GM12878 (cell line): ENCODE measurements at regions not wholly inside any gene's neighbourhood (a gene's known extent, or its start where the extent isn't known, plus 50 kb on each side); places are given as distances from the start of the nearest gene placed in this dataset.

Experiments used
- ATAC-seq: fragments of 200-7000 bp; cut with Tn5 transposase; 3 replicates; pipeline ENCODE4 v1.9.1; 2020; ENCODE audit warnings: mild to moderate bottlenecking, moderate library complexity
- BruUV-seq: library from RNA; stranded (reverse); fragments of 400-500 nt; replicated peaks from 2 replicates; lab custom pipeline; 2021; lab: Mats Ljungman, UMichigan
- CTCF ChIA-PET: fragments of 300-600 bp; sonication (Branson Sonifier 250); formaldehyde crosslinking; extraction: SDS; loops from one replicate; lab custom pipeline; 2021; ENCODE audit warnings: inconsistent platforms; lab: Yijun Ruan, JAX
- POLR2A ChIA-PET: fragments of 350-600 bp; formaldehyde crosslinking; extraction: SDS; loops from one replicate; lab custom pipeline; 2021; ENCODE audit warnings: inconsistent platforms; lab: Charles Lee
- RAD21 ChIA-PET: fragments of 300-600 bp; sonication (Branson Sonifier 250); formaldehyde crosslinking; loops from one replicate; lab custom pipeline; 2023; ENCODE audit warnings: antibody characterized with exemption; ENCODE audit not compliant: unreplicated experiment; lab: Charles Lee
- SMC1A ChIA-PET: fragments of 300-600 bp; sonication (Branson Sonifier 250); formaldehyde crosslinking; loops from one replicate; lab custom pipeline; 2023; ENCODE audit not compliant: unreplicated experiment, uncharacterized antibody; lab: Charles Lee
- DNase-seq: peaks from one replicate; pipeline ENCODE4 v3.0.0-alpha.2; 2011; ENCODE audit warnings: low read depth, low spot score
- FAIRE-seq: peaks from 3 replicates; lab custom pipeline; 2011; peaks lifted over from hg19 to GRCh38; lab: Jason Lieb, UNC
- H2AFZ ChIP-seq: 2 replicates; pipeline ENCODE4 v1.6.0; 2011; ENCODE audit warnings: low read depth, low read length, control low read depth; ENCODE audit not compliant: control insufficient read depth
- H3K27ac ChIP-seq: 2 replicates; pipeline ENCODE4 v1.5.1; 2011; ENCODE audit warnings: control low read depth; ENCODE audit not compliant: control insufficient read depth, insufficient read depth
- H3K27me3 ChIP-seq, 2 experiments: replicated peaks in 1 of 2; 2 replicates each; pipeline versions ENCODE4 v1.6.0 to v1.6.1; 2011; ENCODE audit warnings: low read length in 1 of 2; ENCODE audit not compliant: control insufficient read depth in 2 of 2, insufficient read depth in 2 of 2
- H3K36me3 ChIP-seq, 2 experiments: 2 replicates each; pipeline ENCODE4 v1.5.1; 2011; ENCODE audit warnings: low read length in 1 of 2; ENCODE audit not compliant: control insufficient read depth in 2 of 2, insufficient read depth in 2 of 2
- H3K4me1 ChIP-seq: 2 replicates; pipeline ENCODE4 v1.6.1; 2011; ENCODE audit warnings: mild to moderate bottlenecking, low read length, moderate library complexity, mixed read lengths; ENCODE audit not compliant: control insufficient read depth, insufficient read depth
- H3K4me2 ChIP-seq: 2 replicates; pipeline ENCODE4 v1.6.0; 2011; ENCODE audit warnings: control low read depth; ENCODE audit not compliant: control insufficient read depth, insufficient read depth
- H3K4me3 ChIP-seq: fragments of 200-600 bp; sonication (generic); 2 replicates; pipeline ENCODE4 v1.5.1; 2016
- H3K79me2 ChIP-seq: 2 replicates; pipeline ENCODE4 v1.6.0; 2011; ENCODE audit warnings: low read length; ENCODE audit not compliant: control insufficient read depth, insufficient read depth
- H3K9ac ChIP-seq: 2 replicates; pipeline ENCODE4 v1.8.0; 2011; ENCODE audit warnings: low read length, control low read depth, mixed read lengths; ENCODE audit not compliant: control insufficient read depth, insufficient read depth
- H3K9me3 ChIP-seq: replicated peaks from 3 replicates; pipeline ENCODE4 v1.5.1; 2011; ENCODE audit warnings: mild to moderate bottlenecking, low read length; ENCODE audit not compliant: control insufficient read depth, insufficient read depth
- H4K20me1 ChIP-seq: 2 replicates; pipeline ENCODE4 v1.6.0; 2011; ENCODE audit not compliant: control insufficient read depth, insufficient read depth
- EED ChIP-seq: sonication (generic); IDR thresholded peaks from 2 replicates; pipeline ENCODE4 v1.6.1; 2016; ENCODE audit warnings: antibody characterized with exemption, low read depth
- EP300 ChIP-seq, 2 experiments: fragments of 150-350 bp in 1 of 2; IDR thresholded peaks; 2 replicates each; pipeline ENCODE4 v1.6.1; 2011 to 2012; ENCODE audit warnings: low read depth in 2 of 2, low read length in 2 of 2, borderline replicate concordance in 1 of 2, improper control_type of control experiment in 1 of 2, inconsistent platforms in 1 of 2; ENCODE audit not compliant: control insufficient read depth in 1 of 2
- FOS ChIP-seq: IDR thresholded peaks from 3 replicates; pipeline ENCODE4 v1.6.1; 2011; ENCODE audit warnings: borderline replicate concordance; ENCODE audit not compliant: insufficient read length; ENCODE audit errors: extremely low read depth
- GATAD2B ChIP-seq: fragments of 450-650 bp; conservative IDR thresholded peaks from 2 replicates; pipeline ENCODE4 v1.6.1; 2017; ENCODE audit warnings: low read depth, mild to moderate bottlenecking, moderate library complexity
- IRF5 ChIP-seq: fragments of 450-650 bp; IDR thresholded peaks from 2 replicates; pipeline ENCODE4 v1.6.1; 2017; ENCODE audit warnings: borderline replicate concordance
- KDM1A ChIP-seq: fragments of 200-600 bp; sonication (generic); IDR thresholded peaks from 2 replicates; pipeline ENCODE4 v1.6.1; 2016; ENCODE audit warnings: borderline replicate concordance
- MTA2 ChIP-seq: fragments of 450-650 bp; IDR thresholded peaks from 2 replicates; pipeline ENCODE4 v1.6.1; 2016; ENCODE audit warnings: low read depth, mild to moderate bottlenecking, moderate library complexity
- NFXL1 ChIP-seq: fragments of 450-650 bp; IDR thresholded peaks from 2 replicates; pipeline ENCODE4 v1.6.1; 2017; ENCODE audit warnings: antibody characterized with exemption, mild to moderate bottlenecking, borderline replicate concordance
- NR2C2 ChIP-seq: IDR thresholded peaks from 2 replicates; pipeline ENCODE4 v1.6.1; 2011; ENCODE audit warnings: borderline replicate concordance, low read depth; ENCODE audit not compliant: control insufficient read depth, insufficient read length
- NRF1 ChIP-seq: conservative IDR thresholded peaks from 2 replicates; pipeline ENCODE4 v1.6.1; 2011; ENCODE audit warnings: mild to moderate bottlenecking, low read depth, low read length, improper control_type of control experiment
- RUNX3 ChIP-seq: IDR thresholded peaks from 2 replicates; pipeline ENCODE4 v1.6.1; 2012; ENCODE audit warnings: low read length, inconsistent platforms
- SMC3 ChIP-seq: IDR thresholded peaks from 2 replicates; pipeline ENCODE4 v1.6.1; 2011; ENCODE audit warnings: low read length, improper control_type of control experiment, borderline replicate concordance
- SP1 ChIP-seq: IDR thresholded peaks from one replicate; pipeline ENCODE4 v1.6.1; 2011; ENCODE audit warnings: low read depth, low read length
- ZBED1 ChIP-seq: IDR thresholded peaks from 2 replicates; pipeline ENCODE4 v1.6.1; 2016; ENCODE audit warnings: borderline replicate concordance
- WGBS: methylation state at CpG from one replicate; pipeline ENCODE4 v1.1.6; 2016; ENCODE audit warnings: low lambda C conversion rate; ENCODE audit not compliant: insufficient replicate concordance, insufficient coverage; ENCODE audit errors: missing lambda C conversion rate; 5-methylcytosine and 5-hydroxymethylcytosine counted together
- in situ Hi-C: fragments of 300-500 bp; cut with MboI; formaldehyde crosslinking; loops from 9 replicates; pipeline ENCODE4 v1.14.3; 2018; ENCODE audit warnings: mixed read lengths
- intact Hi-C: fragments of 100-400 bp; cut with micrococcal nuclease; formaldehyde crosslinking; loops from one replicate; pipeline ENCODE4 v1.14.2; 2022; ENCODE audit not compliant: unreplicated experiment

- TF ChIP-seq SMC3 (no peak), MTA2 (no peak), NFXL1 (no peak)
These were observed 207.5 kb downstream of the TINAG start (continued) for GRCh38 chr6:54515713-54516112.

GRCh38 chr6:54516321-54516720 lies 208.1 kb downstream of the TINAG start:
- ATAC-seq (no peak), DNase-seq (no peak), FAIRE-seq (no peak)
- ChIA-PET SMC1A (no interaction called here), RAD21 (no interaction called here), POLR2A (no interaction called here), CTCF (no interaction called here)
- no peaks in the 10 kb centered on the region for H3K79me2 ChIP-seq
- no peak overlapping the region for H3K27ac ChIP-seq
- intact Hi-C loops, result no loop called here
- in situ Hi-C loops, result no loop called here
- no peak overlapping the region for H3K4me3 ChIP-seq
- no peak overlapping the region for H3K4me2 ChIP-seq
- no peak overlapping the region for H3K9ac ChIP-seq
- no peak for TF ChIP-seq IRF5
- no peak for TF ChIP-seq GATAD2B
- TF ChIP-seq SP1, result no peak
- TF ChIP-seq FOS, result no peak
- no peak for TF ChIP-seq RUNX3
- TF ChIP-seq NRF1, result no peak
- TF ChIP-seq ZBED1, result no peak
- no peak for TF ChIP-seq KDM1A
- no peak for TF ChIP-seq NR2C2
- TF ChIP-seq EED, result no peak
- TF ChIP-seq EP300 (IDR thresholded peaks at IDR 0.05; ENCODE audit: borderline replicate concordance in 1 of 2, control insufficient read depth in 1 of 2, low read depth in 2 of 2, low read length in 2 of 2), result no peak
- no peaks in the 10 kb centered on the region for H3K36me3 ChIP-seq
- no peaks in the 10 kb centered on the region for H3K27me3 ChIP-seq
- 6% methylated on average over 1 of the region's 1 CpG for WGBS
- H4K20me1 ChIP-seq, result no peaks in the 10 kb centered on the region
- no TSS peak for BruUV-seq
- no peaks in the 10 kb centered on the region for H3K4me1 ChIP-seq
- H2AFZ ChIP-seq, result no peak overlapping the region
- H3K9me3 ChIP-seq, result no peaks in the 10 kb centered on the region
